ENCODE measurements at regions not wholly inside any gene's neighbourhood (a gene's known extent, or its start where the extent isn't known, plus 50 kb on each side); places are given as distances from the start of the nearest gene placed in this dataset.
A peak's percentile ranks its signal among the peaks of the same experiment; 100 is the strongest.

GRCh38 chr10:30560326-30560725 is 69.2 kb downstream of the LYZL2 start:
- no peak for TF ChIP-seq CTCF (IDR thresholded peaks at IDR 0.05; ENCODE audit: insufficient read depth, low read length)
- H3K4me3 ChIP-seq (ENCODE audit: low read depth, low read length) = no peak overlapping the region
- no peak for DNase-seq (ENCODE audit: low read depth)

- no peak for TF ChIP-seq CTCF (IDR thresholded peaks at IDR 0.05; ENCODE audit: insufficient read depth, low read length)
Observed at GRCh38 chr10:30559180-30559579, 70.4 kb downstream of the LYZL2 start.

DNA sequence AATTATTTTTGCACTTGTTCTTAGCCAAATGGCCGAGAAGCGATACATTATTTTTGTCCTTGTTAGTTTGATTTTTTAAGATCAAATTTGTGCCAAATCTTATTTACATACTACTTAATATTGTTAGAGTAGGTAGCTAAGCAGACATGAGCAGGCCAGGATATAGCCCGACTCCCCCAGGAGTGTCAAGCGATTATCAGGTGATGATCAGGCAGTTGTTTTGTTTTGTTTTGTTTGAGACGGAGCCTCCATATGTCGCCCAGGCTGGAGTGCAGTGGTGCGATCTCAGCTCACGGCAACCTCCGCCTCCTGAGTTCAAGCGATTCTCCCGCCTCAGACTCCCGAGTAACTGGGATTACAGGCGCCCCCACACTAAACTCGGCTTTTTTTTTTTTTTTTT is 71.1 kb downstream of the LYZL2 start:
- no peak for TF ChIP-seq CTCF (IDR thresholded peaks at IDR 0.05; ENCODE audit: insufficient read depth, low read length)
- DNase-seq (ENCODE audit: low read depth) = no peak
- H3K4me3 ChIP-seq (ENCODE audit: low read depth, low read length) = no peak overlapping the region

More at GRCh38 chr10:30559180-30559579, 70.4 kb downstream of the LYZL2 start:
- H3K4me3 ChIP-seq (ENCODE audit: low read depth, low read length) = no peak overlapping the region
- DNase-seq (ENCODE audit: low read depth) = no peak

DNA sequence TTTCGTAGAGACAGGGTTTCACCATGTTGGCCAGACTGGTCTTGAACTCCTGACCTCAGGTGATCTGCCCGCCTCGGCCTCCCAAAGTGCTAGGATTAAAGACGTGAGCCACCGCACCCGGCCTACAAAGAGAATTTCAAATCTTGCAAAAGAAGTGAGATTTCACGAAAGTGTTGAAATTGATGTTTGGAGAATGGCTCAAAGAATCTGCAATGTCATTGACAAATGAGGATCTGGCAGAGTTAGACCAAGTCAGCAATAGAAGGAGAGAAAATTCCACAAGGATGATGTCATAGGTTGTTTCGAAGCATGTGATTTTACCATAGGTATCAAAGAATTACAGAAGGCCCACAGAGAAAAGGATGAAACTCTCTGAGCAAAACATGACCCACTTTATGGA is 71.7 kb downstream of the LYZL2 start:
- no peak for TF ChIP-seq CTCF (IDR thresholded peaks at IDR 0.05; ENCODE audit: insufficient read depth, low read length)
- no peak overlapping the region for H3K4me3 ChIP-seq (ENCODE audit: low read depth, low read length)
- peak; percentile 73 for DNase-seq (ENCODE audit: low read depth)

GRCh38 chr10:30556189-30556588 is 73.4 kb downstream of the LYZL2 start:
- no peak overlapping the region for H3K4me3 ChIP-seq (ENCODE audit: low read depth, low read length)
- DNase-seq (ENCODE audit: low read depth) = no peak
- TF ChIP-seq CTCF (IDR thresholded peaks at IDR 0.05; ENCODE audit: insufficient read depth, low read length) = no peak

DNA sequence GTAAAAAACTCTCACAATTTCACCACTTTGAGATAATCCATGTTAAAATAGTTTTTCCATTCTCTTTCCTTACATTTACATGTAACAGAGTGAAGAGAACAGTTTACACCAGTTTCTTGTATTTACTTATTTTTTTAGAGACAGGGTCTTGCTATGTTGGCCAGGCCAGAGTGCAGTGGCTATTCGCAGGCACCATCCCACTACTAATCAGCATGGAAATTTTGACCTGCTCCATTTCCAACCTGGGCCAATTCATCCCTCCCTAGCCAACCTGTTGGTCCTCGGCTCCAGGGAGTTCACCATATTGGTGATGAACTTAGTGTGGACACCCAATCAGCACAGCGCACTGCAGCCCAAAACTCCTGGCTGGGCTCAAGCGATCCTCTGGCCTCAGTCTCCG is 74.1 kb downstream of the LYZL2 start:
- no peak for TF ChIP-seq CTCF (IDR thresholded peaks at IDR 0.05; ENCODE audit: insufficient read depth, low read length)
- DNase-seq (ENCODE audit: low read depth) = no peak
- no peak overlapping the region for H3K4me3 ChIP-seq (ENCODE audit: low read depth, low read length)

DNA sequence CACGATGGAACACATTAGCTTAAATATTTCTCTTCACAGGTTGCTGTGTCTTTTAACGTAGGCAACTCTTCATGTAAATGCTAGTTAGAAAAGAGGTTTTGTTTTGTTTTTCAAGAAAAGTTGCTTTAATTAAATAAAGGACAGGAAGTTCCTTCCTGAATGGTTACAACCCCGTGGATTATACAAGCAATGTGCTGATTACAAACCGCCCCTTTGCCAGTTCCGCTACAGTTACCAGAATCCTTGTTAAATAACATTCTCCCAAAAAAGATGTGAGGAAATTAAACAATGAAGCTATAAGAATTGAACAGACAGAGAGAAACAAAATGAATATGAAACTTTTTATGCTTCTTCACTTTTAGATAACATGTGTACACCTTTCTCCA is 75.1 kb downstream of the LYZL2 start:
- peak; percentile 2 for DNase-seq (ENCODE audit: low read depth)
- no peak for TF ChIP-seq CTCF (IDR thresholded peaks at IDR 0.05; ENCODE audit: insufficient read depth, low read length)
- H3K4me3 ChIP-seq (ENCODE audit: low read depth, low read length) = no peak overlapping the region
